GM18907 (cell line): ENCODE measurements at regions not wholly inside any gene's neighbourhood (a gene's known extent, or its start where the extent isn't known, plus 50 kb on each side); places are given as distances from the start of the nearest gene placed in this dataset.
"Not testable (repeated sequence)": the region's sequence is repeated elsewhere in the genome, so short reads cannot be mapped to it uniquely, and the experiment has no call there.

Experiments
- ATAC-seq: cut with Tn5 transposase; IDR thresholded peaks from one replicate; pipeline ENCODE4 v1.9.1; 2021; ENCODE audit warnings: mild to moderate bottlenecking, moderate library complexity; ENCODE audit not compliant: unreplicated experiment

- ATAC-seq = no peak
These were observed 55.2 kb downstream of the GCC1 start for GRCh38 chr7:127530148-127530547.

GRCh38 chr7:127527561-127527960 is 57.8 kb downstream of the GCC1 start:
- no peak for ATAC-seq

- no peak for ATAC-seq
These were observed 59.4 kb downstream of the GCC1 start for GRCh38 chr7:127525866-127526480.

GRCh38 chr7:127516320-127516719 is 69.1 kb downstream of the GCC1 start:
- ATAC-seq = no peak

- no peak for ATAC-seq
These were observed 70.9 kb downstream of the GCC1 start for GRCh38 chr7:127514499-127514898.

- no peak for ATAC-seq
These were observed 72.1 kb downstream of the GCC1 start for GRCh38 chr7:127513311-127513710.

GRCh38 chr7:127512663-127513062 is 72.7 kb downstream of the GCC1 start:
- ATAC-seq = no peak

- peak; percentile 60 for ATAC-seq
These were observed 80.7 kb downstream of the GCC1 start for GRCh38 chr7:127504715-127505114.

- ATAC-seq = no peak
These were observed 83.6 kb downstream of the GCC1 start for GRCh38 chr7:127501817-127502216.

GRCh38 chr7:127487381-127487780 is 94.9 kb upstream of the ZNF800 start:
- no peak for ATAC-seq

GRCh38 chr7:127486654-127487053 is 94.1 kb upstream of the ZNF800 start:
- peak; percentile 64 for ATAC-seq

- no peak for ATAC-seq
These were observed 93.0 kb upstream of the ZNF800 start for GRCh38 chr7:127485482-127485881.

GRCh38 chr7:127484954-127485353 is 92.4 kb upstream of the ZNF800 start:
- ATAC-seq = no peak

GRCh38 chr7:127478461-127478860 is 86.0 kb upstream of the ZNF800 start:
- ATAC-seq = no peak

- no peak for ATAC-seq
These were observed 85.5 kb upstream of the ZNF800 start for GRCh38 chr7:127478024-127478355.

- no peak for ATAC-seq
These were observed 85.0 kb upstream of the ZNF800 start for GRCh38 chr7:127477295-127478023.

GRCh38 chr7:127476618-127477017 is 84.1 kb upstream of the ZNF800 start:
- no peak for ATAC-seq

- ATAC-seq = no peak
These were observed 81.9 kb upstream of the ZNF800 start for GRCh38 chr7:127474457-127474856.

GRCh38 chr7:127473409-127473808 is 80.9 kb upstream of the ZNF800 start:
- no peak for ATAC-seq

GRCh38 chr7:127460077-127460476 is 67.6 kb upstream of the ZNF800 start:
- ATAC-seq = no peak

- not testable (repeated sequence) for ATAC-seq
These were observed 58.8 kb upstream of the ZNF800 start for GRCh38 chr7:127451258-127451657.

GRCh38 chr7:127448566-127448965 is 56.1 kb upstream of the ZNF800 start:
- ATAC-seq = no peak
